ENCODE measurements at regions not wholly inside any gene's neighbourhood (a gene's known extent, or its start where the extent isn't known, plus 50 kb on each side); places are given as distances from the start of the nearest gene placed in this dataset.

DNA sequence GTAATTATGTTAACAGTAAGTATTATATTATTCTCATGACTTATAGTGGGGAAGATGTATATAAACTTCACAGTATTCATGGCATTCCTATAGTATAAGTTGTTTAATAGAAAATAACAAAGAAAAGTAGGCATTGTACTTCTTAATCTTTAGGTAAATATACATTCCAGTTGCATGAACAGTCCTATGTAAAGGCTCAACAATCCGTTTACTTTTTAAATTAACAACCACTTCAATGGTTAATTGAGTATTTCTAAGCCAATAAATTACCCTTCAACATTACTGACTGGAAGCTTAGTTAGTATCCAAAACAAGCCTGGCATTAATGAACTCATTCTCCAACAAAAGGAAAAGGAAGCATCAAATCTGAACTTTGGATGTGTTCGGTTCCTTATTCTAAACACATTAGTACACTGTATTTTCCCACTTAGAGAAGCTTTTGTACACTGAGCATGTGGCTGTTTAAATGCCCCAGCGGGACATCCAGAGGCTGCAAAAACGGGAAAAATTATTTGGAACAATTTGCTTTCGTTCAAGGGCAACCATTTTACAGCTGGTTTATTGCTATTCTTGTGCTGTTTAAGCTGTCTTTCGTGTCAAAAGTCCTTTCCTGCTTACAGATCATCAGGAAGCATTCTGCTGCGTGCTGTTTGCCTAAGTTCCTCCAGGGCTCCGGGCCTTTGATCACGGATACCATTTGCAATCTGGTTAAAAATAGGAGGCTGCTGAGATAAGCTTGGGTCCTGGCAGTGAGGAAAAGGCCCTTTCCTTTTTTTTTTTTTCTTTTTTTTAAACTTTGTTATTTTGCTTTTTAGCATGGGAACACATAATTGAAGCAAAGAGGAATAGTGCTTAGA is 460.3 kb downstream of the SPRY1 start:
- in situ Hi-C loops (cut with MboI; ENCODE audit: low sequenced_read_pairs) = no loop called here

DNA sequence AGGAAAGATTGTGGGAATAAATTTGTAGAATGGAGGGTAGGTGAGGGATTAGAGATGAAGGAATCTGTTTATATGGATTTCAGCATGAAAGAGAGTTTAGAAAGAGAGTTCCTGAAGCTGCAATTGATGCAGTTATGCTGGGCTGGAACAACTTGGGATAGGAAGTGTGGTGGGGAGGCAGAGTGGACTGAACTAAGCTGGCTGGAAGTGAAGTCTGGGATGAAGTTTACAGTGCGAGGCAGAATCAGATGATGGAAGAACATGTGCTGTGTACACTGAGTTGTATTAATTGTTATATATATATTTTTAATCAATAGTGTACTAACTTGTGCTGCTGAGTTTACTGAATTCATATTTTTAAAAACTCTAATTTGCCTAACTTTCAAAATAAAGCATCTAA is 461.9 kb downstream of the SPRY1 start:
- in situ Hi-C loops (cut with MboI; ENCODE audit: low sequenced_read_pairs) = no loop called here

DNA sequence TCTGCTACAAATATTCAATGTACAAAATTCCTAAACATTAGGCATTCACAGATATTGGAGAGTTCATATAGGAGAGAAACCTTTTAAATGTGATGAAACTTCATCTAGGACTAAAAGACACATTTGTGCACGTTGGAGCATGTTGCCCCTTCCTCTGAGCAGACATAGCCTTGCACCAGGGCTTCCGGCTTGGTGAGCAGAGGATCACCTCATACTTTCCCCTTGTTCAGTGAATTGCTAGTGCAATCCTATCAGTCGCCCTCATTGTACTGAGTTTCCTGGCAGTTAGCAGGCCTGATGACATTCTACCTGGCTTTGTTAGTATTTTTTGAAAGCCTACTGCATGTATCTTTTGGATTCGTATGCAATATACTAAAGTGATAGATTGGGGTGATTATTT is 466.2 kb downstream of the SPRY1 start:
- in situ Hi-C loops (cut with MboI; ENCODE audit: low sequenced_read_pairs) = no loop called here

DNA sequence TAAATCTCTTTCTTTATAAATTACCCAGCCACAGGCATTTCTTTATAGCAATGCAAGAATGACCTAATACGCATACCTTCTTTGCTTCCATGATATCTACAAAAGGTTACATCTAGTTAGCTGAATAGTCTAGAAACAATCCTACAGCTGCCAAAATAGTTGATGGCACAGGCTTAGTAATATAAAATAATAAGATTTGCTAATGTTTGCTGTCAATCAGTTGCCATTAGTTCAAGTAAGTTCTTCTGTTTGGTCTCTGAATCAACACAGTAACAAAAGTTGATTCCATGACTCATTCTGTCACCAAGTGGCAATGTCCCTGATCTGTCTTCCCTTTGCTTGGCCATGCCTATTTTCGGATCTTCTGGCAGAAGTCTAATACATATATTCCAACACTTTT is 470.2 kb downstream of the SPRY1 start:
- in situ Hi-C loops (cut with MboI; ENCODE audit: low sequenced_read_pairs) = no loop called here

DNA sequence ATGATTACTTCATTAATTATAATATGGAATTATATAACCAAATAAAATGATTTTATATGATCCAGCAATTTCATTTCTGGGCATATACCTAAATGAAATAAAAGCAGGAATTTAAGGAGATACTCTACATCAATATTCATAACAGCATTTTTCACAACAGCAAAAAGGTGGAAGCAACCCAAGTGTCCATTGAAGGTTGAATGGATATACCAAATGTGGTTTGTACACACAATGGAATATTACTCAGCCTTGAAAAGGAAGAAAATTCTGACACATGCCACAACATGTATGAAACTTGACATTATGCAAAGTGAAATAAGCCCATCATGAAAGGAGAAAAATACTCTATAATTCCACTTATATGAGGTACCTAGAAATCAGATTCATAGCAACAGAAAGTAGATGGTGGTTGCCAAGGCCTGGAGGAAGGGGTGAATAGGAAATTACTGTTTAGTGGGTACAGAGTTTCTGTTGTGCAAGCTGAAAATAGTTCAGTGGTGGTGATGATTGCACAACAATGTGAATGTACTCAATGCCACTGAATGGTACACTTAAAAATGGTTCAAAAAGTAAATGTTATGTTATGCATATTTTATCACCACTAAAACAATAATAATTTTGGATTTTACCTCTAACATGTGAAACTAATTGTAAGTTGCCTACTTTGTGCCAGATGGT is 471.5 kb downstream of the SPRY1 start:
- in situ Hi-C loops (cut with MboI; ENCODE audit: low sequenced_read_pairs) = no loop called here

DNA sequence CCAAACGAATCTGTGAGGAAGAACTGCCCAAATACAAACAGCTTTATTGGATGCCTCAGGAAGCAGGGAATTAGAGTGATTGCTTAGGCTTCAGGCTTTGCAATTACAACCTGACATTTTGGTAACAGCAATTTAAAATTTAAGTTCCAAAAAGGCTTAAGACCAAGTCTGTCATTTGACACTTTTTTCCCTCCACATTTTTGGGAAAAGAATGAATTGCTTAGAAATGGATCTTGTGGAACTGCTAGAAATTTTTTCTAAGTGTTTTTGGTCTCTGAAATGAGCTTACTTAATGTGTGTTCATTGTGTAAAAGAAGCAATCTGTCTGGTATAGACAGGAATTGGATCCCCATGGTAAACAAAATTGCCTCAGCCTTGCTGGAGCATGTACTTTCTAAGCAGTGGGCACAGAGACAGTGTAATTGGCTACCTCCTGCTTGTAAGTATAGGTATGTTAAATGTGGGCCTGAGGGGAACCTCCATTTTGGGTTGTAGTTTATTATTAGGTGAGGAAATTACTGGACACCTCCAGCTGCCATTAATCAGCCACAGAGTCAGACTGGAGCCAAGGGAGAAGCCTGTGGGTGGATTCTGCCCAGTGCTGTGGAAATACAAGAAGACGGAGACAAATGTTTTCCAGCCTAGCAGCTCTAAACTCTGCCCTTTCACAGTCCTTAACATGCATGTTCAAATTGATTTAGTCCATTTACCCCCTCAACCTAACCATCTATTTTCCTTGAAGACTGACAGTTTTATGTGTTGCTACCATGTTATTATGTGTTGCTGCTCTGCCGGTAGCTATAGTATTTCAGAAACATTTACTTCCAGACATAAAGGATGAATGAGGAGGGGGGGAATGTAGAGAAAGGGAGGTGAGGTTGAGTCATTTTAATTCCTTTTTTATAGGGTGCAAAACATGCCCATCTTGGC is 473.0 kb downstream of the SPRY1 start:
- in situ Hi-C loops (cut with MboI; ENCODE audit: low sequenced_read_pairs) = no loop called here

DNA sequence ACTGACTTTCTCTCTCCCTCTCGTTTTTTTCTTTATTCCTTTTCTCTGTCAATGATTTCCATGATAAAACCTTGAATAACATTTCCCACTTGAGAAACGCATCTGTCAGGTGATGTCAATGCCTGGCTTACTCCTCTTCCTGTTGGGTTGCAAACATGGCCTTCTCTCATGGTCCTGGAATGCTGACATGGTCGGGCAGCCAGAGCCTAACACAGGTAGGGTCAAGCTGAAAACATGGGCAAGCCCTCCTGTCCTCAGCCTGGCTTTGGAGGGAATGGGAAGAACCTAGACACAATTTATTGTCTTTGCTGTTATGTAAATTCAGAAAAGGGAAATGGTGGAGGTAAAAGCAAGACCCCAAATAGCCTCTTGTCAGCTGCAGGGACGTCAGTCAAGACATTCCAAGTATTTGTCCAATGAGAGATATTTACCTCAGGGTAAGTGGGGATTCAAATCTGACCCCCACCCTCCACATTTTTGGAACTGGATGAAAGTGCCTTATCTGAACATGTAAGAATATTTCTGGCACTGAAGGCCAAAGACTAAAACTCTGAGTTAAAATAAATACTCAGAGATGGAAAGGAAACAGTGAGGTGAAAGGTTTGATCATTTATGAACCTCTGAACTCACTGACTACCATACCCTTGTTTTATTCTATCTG is 473.8 kb downstream of the SPRY1 start:
- in situ Hi-C loops (cut with MboI; ENCODE audit: low sequenced_read_pairs) = no loop called here

DNA sequence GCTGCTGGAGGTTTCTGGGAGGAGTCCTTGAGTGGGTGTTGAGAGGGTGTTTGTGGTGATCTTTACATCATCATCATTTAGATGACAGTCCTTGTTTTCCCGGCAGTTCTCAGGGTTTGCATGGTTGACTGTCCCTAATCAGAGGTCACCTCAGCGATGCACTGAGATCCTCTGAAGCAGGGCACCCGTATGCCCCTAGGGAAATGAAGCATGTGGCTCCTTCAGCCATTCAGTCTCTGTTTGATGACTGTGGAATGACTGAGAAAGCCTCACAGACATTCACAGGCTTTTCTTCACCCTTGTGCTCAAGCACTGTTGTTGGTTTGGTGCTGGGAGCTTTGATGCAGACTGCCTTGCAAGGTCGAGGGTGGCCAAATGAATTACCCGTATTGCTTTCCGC is 474.7 kb downstream of the SPRY1 start:
- in situ Hi-C loops (cut with MboI; ENCODE audit: low sequenced_read_pairs) = no loop called here

DNA sequence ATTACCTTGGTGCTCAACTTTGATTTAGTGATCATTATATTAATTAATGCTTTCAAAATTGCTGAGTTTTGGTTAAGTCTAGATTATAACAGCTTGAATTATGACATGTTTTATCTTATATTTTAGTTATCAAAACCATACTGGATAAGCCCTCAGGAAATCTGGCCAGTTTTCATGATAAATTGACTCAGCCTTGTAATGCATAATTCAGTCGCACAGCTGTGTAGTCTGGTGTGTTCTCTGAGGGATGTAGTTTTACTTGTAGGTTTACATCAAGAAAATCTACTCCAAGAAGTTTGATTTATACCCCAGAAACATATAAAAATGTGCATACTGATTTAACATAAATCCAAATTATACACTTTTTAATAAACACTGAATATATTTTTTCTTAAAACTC is 477.5 kb downstream of the SPRY1 start:
- in situ Hi-C loops (cut with MboI; ENCODE audit: low sequenced_read_pairs) = no loop called here

DNA sequence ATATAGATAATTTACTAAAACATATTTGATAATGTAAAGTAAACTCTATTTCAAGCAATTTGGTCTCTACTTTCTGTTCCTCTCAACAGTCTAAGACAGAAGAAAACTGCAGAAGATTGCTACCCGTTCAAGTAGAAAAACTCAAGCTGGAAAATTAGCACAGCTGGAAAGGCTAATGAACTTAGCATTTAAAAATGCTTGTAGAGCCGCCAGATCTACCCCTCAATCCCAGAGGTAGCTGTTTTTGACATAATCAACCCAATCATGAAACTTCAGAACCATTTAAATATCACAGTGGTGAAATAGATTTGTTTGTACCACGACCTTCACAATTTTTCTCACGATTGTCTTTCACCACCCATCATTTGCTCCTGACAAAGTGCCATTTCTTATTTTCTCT is 479.5 kb downstream of the SPRY1 start:
- in situ Hi-C loops (cut with MboI; ENCODE audit: low sequenced_read_pairs) = no loop called here

DNA sequence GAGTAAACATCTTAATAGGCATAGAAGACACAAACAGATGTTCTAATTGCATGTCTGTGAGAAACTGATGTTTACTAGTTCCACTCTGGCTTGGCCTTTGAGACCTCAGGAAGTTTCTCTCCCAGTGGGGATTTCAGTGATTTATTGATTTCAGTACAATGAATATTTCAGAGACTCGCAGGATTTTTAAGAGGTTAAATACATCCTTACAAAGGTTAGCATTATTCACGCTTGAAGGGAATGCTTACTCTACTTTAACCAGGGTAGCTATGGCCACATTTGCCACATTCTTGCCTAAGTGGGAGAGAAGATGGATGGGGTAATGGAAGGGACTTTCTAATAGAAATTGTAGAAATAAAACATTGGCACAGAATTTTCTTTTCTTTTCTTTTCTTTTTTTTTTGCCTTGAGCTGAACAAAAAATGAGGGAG is 480.1 kb downstream of the SPRY1 start:
- in situ Hi-C loops (cut with MboI; ENCODE audit: low sequenced_read_pairs) = no loop called here

DNA sequence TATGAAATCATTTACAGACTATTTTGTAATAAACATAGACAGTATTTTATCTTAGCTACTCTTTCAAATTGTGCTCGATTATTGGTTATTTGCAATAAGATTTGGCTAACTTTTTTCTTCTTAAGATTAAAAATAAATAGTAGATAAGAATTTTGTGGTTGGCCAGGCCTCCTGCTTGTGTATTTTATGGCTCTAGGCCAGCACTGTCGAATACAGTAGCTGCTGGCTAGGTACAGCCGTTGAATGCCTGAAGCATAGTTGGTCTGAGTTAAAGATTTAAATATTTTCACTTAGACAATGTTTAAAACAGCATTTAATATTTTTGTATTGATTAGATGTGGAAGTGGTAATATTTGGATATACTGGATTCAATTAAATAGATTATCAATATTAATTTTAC is 481.0 kb downstream of the SPRY1 start:
- in situ Hi-C loops (cut with MboI; ENCODE audit: low sequenced_read_pairs) = no loop called here

DNA sequence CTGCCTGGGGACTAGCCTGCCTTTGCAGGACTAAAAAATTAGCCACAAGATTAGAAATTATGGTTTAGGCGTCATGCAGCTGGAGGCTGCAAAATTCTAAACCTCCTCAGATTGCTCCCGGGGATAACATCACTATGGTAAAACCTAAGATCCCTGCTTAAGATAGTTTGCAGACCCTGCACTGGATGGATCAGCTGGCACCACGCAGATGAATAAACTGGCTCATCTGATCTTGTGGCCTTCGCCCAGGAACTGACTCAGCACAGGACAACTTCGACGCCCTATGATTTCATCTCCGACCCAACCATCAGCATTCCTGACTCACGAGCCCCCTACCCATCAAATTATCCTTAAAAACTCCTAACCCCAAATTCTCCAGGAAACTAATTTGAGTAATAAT is 482.4 kb downstream of the SPRY1 start:
- in situ Hi-C loops (cut with MboI; ENCODE audit: low sequenced_read_pairs) = no loop called here

DNA sequence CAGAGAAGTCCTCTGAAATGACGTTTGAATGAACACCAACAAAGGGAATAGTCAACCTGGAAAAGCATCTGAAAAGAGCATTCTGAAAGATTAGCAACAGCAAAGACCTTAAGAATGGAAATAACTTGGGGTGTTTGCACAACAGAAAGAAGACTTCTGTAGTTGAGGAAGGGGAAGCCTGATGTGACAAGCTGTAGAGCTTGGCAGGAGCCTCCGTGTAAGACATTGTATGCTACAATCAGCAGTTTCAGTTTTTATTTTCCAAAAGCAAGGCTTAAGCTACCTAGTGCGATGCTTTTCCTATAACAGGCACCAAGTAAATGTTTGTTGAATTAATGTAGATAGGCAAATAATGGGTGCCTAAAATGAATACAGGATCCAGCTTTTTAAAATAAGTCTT is 484.0 kb downstream of the SPRY1 start:
- in situ Hi-C loops (cut with MboI; ENCODE audit: low sequenced_read_pairs) = no loop called here

DNA sequence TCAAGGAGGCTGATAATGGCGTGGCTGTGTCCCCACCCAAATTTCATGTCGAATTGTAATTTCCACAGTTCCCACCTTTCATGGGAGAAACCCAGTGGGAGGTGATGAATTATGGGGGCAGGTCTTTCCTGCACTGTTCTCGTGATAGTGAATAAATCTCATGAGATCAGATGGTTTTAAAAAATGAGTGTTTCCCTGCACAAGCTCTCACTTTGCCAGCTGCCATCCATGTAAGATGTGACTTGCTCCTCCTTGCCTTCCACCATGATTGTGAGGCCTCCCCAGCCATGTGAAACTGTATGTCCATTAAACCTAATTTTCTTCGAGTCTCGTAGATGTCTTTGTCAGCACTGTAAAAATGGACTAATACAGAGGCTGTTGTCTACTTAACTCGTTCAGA is 488.3 kb downstream of the SPRY1 start:
- in situ Hi-C loops (cut with MboI; ENCODE audit: low sequenced_read_pairs) = no loop called here

DNA sequence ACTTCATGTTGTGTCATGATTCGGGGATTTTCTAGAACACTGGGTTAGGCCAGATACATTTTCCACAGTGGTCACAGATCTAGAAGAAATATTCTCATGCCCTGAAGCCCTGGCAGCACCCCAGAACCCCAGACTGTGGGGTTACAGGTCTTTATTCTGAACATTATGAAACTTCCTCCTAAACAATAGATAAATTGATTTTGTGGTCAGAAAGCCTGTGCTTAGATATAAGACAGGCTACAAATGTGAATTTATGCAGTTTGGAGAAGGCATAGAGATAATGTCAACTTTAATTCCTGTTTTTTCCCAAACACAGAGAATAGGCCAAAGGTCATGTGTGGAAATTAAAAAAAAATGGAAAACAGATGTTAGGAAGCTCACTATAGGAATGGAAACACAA is 492.9 kb downstream of the SPRY1 start:
- in situ Hi-C loops (cut with MboI; ENCODE audit: low sequenced_read_pairs) = no loop called here

DNA sequence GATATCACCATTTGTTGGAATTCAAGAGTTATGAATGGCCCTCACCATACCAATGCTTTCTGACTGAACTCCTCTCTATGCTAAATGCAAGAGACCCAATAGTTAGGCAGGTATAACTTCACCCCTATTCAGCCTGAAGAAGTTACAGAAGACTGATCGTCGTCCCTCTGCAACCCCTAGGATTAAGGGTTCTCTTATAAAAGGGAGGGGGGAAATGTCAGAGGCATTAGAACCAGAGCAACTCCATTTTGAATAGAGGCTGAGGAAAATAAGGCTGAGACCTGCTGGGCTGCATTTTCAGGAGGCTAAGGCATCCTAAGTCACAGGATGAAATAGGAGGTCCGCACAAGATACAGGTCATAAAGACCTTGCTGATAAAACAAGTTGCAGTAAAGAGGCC is 494.3 kb downstream of the SPRY1 start:
- in situ Hi-C loops (cut with MboI; ENCODE audit: low sequenced_read_pairs) = no loop called here

DNA sequence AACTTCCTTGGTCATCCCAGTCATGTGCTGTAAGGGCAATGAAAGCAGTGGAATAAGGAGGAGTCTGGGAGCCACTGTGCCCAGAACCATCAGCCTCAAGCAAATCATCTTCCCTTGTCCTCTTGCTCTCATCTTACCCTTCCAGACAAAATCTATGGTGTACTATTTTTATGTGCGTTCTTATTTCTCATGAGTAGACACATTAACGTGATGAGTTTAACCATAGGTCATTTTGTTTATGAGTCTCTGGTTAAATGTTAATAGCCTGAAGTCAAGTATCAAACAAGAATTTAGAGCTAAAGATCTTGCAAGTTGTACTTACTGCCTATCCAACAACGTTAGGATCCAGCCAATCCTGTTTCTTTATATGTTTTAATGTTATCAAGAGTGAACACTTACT is 495.3 kb downstream of the SPRY1 start:
- in situ Hi-C loops (cut with MboI; ENCODE audit: low sequenced_read_pairs) = no loop called here

DNA sequence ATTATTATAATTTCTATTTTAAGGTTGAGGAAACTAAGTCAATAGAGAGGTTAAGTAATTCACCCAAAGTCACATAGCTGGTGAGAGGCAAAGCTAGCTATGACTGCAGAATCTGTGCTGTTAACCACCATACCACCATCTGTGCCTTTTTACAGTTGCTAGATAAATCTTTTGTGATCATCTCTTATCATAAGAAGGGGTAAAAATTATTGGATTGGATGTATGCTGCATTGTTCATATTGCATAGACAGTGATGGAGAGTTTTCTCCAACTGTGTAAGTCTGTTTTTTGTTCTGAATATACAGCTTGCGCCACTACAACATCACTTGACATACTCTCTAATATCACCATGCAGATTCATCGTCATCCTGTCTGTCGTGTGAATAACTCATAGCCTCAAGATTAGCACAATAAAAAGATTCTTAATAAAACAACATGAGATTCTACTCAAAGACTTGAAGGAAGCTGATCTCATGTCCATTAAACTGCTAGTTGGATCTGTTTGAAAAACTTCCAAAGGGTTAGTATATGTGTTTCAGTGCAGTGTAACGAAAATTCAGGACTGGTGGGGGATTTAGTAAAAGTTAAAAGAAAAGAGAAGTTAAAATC is 495.9 kb downstream of the SPRY1 start:
- in situ Hi-C loops (cut with MboI; ENCODE audit: low sequenced_read_pairs) = no loop called here

Measured in HL-60/S4 treated with phorbol 12-myristate 13-acetate at 8.2 ng/mL for 4 days and 3 days (cell line).